ENCODE measurements at regions not wholly inside any gene's neighbourhood (a gene's known extent, or its start where the extent isn't known, plus 50 kb on each side); places are given as distances from the start of the nearest gene placed in this dataset.

DNA sequence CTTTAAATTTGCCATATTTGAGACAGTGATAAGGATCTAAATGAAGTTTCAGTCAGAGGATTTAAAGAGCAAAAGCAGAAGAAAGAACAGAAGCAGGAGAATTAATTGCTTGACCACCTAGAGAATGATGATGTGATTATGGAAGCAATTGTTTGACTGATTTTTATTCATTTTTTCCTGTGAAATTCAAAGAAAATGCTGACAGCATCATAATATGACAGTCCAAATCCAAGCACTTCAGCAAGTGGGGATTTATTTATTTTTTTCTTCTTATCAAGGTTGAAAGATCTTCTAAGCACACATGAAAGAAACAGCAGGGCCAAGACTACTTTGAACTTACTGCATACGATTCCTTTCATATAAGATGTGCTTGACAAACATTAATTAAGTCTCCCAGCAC is 125.2 kb downstream of the BMP2 start:
- TF ChIP-seq CTCF (IDR thresholded peaks at IDR 0.05): no peak
- no peak for TF ChIP-seq HDAC2 (IDR thresholded peaks at IDR 0.05)
- no peak for TF ChIP-seq SMC3 (IDR thresholded peaks at IDR 0.05)
- TF ChIP-seq MYC (IDR thresholded peaks at IDR 0.05; ENCODE audit: borderline replicate concordance, low read length): no peak
- TF ChIP-seq BHLHE40 (IDR thresholded peaks at IDR 0.05; ENCODE audit: low read depth, low read length): no peak
- no peak for TF ChIP-seq ZC3H11A (IDR thresholded peaks at IDR 0.05)
- TF ChIP-seq MAZ (IDR thresholded peaks at IDR 0.05; ENCODE audit: borderline replicate concordance, low read depth, low read length): no peak

Measured in A549 (cell line).